NCI-H510A treated with DMSO at 0.1 percent for 48 hours (cell line): ENCODE measurements at regions not wholly inside any gene's neighbourhood (a gene's known extent, or its start where the extent isn't known, plus 50 kb on each side); places are given as distances from the start of the nearest gene placed in this dataset.

Experiments
- DNase-seq: peaks from one replicate; lab custom pipeline; 2025; lab: John Stamatoyannopoulos, UW

- DNase-seq = no peak
Measured at GRCh38 chr14:97299661-97300060, 502.5 kb downstream of the VRK1 start.

DNA sequence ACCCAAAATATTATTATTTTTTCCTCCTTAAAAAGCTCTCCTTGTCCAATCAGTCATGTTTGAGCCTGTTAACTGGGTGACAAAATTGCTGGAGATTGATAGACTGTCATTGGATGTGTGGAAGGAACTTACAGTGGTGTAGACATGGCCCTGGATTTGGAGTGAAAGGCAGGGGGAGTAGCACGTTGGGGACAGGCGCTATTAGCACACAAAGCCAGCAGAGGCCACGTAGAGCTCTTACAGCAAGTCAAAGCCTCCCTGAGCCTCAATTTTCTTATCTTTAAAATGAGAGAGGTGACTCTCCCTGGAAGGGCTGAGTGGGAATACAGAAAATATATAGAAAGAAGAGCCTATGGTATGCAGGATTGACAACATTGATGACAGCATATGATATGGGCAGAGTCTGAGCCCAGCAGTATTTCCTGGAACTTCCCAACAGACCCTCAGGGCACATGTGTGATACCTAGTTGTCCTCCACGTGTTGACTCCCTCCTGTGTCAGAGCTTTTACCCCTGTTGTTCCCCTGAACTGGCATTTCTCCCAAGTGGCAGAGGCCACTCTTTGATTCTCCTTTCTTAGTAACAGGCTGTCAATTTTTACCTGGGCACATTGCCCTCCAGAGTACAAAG lies 504.9 kb downstream of the VRK1 start:
- no peak for DNase-seq

DNA sequence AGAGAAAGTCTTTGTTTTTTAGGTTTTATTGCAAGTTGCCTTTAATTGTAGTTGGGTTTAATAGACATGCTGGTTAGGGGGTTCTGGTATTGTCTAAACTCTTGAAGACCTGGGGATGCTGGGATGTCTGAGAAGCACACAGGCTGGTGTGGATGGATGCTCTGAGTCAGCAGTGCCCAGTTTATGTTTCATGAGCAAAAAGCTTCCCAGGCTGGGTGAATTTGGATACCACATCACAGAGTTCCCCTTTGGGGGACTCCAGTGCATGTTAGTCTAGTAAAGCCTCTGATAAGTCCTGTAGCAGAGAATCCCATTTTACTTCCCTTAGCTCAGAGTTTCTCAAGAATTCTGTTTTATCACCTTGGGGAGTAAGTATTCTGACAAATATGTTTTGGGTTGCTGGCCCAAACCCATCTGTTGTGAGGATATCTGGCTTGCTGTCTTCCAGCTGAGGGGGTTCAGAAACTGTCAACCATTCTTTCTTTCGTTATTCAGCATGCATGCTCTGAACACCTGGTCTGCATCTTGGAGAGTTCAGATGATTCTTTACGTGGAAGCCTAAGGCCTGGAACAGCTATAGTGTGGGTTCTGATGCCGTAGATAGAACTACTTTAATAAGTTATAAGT lies 509.1 kb downstream of the VRK1 start:
- DNase-seq = no peak

DNA sequence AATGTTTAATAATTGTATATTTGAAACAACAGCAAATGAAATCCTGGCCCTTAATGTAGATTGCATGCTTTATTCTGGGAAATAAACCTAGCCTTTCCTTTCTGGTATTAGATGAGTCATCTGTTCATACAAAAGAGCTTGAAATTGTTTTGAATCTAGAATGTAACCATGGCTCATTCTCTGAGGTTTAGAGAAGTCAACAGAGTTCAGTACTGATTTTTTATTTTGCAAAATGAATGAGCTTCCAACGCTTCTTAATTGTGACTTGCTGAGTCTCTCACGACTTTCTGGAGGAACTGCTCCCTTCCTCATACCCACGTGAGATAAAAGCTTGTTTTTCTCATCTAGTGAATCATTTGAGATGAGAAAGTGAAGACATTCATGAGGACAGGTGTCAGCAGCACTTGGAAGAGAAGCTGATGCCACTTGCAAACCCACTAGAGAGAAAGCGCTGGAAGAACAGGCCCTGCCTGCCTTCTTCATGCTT lies 509.6 kb downstream of the VRK1 start:
- no peak for DNase-seq

DNA sequence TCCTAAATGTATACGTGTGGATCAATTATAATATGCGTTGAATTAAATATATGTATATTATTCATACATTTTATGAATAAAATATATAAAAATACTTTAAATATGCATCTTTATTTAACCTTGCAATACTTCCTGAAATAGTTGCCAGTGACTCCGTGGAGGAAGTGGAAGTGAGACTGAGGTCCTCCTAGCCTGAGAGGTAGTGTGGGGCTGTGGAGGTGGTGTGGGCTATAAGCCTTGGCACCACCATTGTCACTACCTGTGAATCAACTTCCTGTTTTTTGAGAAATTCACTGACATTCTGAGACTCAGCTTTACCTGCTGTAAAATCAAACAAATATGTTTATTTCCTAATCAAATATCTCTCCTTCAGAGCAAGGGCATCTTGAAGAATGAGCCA lies 514.2 kb downstream of the VRK1 start:
- no peak for DNase-seq

DNA sequence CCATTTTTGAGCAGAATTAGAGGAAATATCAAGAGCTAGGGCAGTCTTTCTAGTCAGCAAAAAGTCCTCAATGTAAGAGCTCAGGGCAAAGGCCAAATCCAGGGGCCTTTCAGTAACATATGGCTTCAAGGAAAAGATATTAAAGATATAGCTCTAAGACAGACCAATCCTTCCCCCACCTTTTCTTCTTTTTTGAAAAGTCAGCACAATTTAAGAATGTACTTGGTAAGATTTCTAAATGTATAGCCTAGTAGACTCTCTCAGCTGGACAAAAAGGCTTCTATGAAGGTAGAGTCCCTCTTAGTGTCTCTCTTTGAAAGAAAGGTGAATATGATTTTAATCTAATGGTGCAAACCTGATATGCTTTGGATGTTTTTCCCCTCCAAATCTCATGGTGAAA lies 515.7 kb downstream of the VRK1 start:
- no peak for DNase-seq

DNA sequence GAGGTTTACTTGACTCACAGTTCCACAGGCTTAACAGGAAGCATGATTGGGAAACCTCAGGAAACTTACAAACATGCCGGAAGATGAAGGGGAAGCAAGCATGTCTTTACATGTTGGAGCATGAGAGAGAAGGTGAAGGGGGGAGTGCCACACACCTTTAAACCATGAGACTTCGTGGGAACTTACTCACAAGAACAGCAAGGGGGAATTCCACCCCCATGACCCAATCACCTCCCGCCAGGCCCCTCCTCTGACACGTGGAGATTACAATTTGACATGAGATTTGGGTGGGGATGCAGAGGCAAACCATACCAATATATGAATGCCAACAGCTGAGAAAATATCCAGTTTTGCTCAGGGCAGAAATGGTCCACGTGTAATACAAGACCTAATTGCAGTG lies 518.6 kb downstream of the VRK1 start:
- DNase-seq = no peak

DNA sequence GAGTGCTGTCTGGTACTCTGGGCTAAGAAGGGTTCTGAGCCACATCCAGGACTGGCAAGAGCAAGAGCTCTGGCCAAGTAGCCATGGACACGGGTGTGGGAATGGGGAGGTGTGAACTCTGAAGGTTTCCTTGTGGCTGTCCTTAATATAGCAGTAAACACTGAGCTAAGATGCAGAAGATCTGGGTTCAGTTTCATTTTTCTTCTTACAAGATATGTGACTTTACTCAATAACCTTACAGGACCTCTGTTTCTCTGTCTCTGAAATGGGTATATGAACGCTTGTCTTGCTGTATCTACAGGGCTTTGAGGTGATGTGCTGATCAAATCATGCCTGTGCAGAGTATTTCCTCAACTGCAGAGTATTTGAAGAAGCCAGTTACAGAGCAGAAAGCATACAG lies 521.2 kb downstream of the VRK1 start:
- no peak for DNase-seq

- no peak for DNase-seq
Measured at GRCh38 chr14:97319691-97320090, 522.5 kb downstream of the VRK1 start.

DNA sequence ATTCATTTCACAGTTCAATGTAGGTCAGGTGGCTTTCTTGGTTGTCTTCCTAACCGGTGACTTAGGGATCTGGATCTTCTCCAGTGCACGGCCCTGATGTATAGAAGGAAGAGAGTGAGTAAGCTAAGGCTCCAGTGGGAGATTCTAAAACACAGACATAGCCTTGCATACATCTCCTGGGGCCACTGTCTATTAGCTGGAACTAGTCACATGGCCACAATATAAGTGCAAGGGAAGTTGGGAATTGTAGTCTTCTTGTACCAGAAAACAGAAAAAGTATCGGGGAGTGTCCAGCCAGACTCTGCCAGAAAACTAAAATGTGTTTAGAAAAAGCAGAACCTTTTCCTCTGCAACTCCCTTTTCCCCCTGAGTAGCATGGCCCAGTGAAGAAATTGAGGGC lies 531.6 kb downstream of the VRK1 start:
- DNase-seq = no peak

DNA sequence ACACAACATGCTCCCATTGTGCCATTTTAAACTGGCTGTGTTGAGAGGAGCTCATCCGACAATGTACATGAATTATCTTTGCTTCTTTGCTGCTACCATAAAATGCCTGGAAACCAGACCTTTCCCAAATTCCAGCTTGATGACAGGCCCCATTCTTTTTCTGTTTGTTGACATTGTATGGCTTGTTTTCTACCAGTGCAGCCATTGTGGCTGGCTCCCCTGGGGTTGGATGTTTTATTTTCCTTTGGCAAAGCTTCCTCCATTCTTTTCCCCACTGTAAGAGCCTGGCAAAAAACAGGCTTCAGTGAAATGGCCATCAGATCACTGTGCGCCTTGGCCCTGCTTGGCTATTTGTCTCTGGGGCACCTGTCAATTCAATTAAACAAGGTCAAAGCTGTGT lies 532.5 kb downstream of the VRK1 start:
- DNase-seq = no peak

DNA sequence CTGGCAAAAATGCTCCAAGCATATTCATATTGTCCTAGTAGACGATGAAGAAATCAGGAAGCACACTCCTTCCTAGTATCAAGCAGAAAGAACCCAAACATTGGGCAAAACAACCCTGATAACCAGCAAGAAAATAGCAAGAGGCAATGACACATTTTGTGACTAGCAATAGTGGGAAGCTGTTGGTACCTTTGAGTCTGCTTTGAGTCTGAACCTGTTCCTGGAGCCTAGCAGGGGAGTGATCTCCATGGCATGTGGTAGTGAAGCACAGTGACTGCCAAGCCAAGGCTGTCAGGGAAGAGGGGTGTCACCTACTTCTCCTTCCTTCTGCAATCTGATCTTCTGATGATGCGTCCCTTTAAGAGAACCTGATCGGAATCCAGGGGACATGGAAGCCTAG lies 533.9 kb downstream of the VRK1 start:
- no peak for DNase-seq

GRCh38 chr14:97331526-97331925 lies 534.3 kb downstream of the VRK1 start:
- no peak for DNase-seq

DNA sequence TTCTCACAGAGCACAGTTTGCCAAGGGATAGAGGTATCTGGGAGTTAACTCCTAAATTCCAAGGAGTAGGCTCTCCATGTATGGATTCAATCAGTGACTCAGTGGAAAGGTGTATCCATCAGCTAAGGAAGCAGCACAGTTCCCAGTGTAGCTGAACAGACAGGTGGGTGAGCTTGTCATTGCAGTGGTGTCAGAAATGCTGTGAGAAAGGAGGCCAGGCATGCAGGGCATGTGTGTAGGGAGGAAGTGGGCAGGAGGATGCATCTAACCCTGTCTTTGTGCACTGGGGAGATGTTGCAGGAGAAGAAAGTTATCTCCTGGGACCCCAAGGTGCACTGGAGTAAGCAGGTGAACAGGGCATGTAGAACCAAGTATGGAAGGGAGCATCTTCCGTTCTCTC lies 539.0 kb downstream of the VRK1 start:
- no peak for DNase-seq

DNA sequence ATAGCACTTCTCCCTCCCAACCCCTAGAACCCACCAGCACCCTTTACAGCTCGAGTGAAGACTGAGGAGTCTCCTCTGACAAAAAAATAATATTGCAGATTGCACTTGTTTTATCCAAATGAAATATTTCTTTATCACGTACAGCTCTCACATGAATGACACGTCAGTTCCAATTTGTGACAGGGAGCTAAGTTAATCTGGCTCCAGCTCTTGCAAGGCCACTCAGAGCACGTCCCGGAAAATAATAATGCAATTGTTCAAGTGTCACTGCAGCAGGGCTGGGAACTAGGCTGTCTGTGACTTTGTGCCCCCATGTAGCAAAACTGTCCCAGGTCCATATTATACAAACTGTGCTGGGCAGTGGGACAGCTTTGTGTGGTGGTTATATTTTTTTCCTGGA lies 539.6 kb downstream of the VRK1 start:
- DNase-seq = no peak

DNA sequence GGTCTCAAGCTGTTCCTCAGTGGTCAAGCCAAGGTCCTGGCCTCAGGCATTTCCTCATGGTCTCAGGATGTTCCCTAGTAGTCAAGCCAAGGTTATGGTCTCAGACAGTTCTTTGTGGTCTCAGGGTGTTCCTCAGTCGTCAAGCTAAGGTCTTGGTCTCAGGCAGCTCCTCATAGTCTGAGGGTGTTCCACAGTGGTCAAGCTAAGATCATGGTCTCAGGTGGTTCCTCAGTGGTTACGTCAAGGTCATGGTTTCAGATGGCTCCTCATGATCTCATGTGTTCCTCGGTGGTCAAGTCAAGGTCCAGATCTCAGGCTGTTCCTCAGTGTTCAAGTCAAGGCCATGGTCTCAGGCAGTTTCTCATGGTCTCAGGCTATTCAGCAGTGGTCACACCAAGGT lies 540.1 kb downstream of the VRK1 start:
- DNase-seq = no peak

- no peak for DNase-seq
Measured at GRCh38 chr14:97337670-97338069, 540.5 kb downstream of the VRK1 start.

DNA sequence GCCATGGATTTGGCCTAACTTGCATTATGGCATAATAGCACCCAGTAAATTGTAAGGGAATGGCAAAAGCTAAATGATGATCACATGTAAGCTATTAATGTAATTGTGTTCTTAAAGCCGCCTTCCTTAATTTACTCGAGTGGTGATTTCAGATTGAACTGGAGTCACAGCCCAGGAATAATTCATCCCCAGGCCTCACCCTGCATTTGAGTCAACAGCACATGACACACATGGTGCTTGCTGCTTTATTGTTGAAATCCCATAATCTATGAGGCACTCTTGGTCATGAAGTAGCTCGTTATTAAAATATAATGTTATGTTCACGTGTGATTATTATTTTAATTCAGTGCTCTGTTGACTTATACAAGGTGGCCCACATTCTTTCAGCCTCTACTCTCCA lies 547.5 kb downstream of the VRK1 start:
- no peak for DNase-seq

- no peak for DNase-seq
Measured at GRCh38 chr14:97346675-97347074, 549.5 kb downstream of the VRK1 start.

DNA sequence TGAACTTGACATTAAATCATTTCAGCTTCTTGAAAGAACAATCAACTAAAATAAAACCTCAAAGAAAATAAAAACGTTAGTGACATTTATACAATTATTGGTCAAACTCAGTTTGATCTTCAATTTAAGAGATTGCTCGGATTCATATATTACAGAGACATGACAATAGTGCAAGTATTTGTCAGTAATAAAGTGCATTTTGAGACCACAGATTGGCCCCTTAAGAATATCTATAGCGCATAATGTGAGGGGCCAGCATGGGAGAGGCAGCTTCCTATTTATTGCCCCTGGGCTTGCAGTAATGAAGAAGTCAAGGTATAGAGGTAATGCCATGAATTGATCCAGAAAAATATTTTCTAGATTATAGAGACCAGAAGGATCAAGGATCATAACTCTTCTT lies 552.3 kb downstream of the VRK1 start:
- no peak for DNase-seq

- DNase-seq = no peak
Measured at GRCh38 chr14:97349946-97350345, 552.8 kb downstream of the VRK1 start.

DNA sequence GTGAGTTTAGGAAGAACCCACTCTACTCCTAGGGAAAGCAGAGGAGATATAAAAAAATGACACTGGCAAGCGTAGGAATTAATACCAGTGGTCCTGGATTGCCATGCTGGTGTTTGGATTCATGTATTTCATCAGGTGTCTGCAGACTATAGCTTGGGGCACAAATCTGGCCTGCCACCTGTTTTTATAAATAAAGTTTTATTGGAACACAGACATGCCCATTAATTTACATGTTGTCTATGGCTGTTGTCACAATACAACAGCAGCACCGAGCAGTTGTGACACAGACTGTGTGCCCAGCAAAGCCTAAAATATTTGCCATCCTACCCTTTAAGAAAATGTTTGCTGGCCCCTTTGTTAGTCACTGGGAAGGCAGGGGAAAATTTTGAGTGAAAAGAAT lies 553.2 kb downstream of the VRK1 start:
- no peak for DNase-seq

- DNase-seq = no peak
Measured at GRCh38 chr14:97350894-97351731, 553.9 kb downstream of the VRK1 start.
